Colonic mucosa (tissue), 4 donors: ENCODE measurements at regions not wholly inside any gene's neighbourhood (a gene's known extent, or its start where the extent isn't known, plus 50 kb on each side); places are given as distances from the start of the nearest gene placed in this dataset.

Experiments used
- DNase-seq: peaks from one replicate; pipeline ENCODE4 v3.0.0-alpha.2; 2020
- H3K27ac ChIP-seq: fragments of 200-600 bp; one replicate; pipeline ENCODE4 v1.8.0; 2021
- H3K27me3 ChIP-seq: fragments of 200-600 bp; one replicate; pipeline ENCODE4 v1.8.0; 2021
- H3K36me3 ChIP-seq: fragments of 200-600 bp; one replicate; pipeline ENCODE4 v1.8.0; 2021
- H3K4me1 ChIP-seq: fragments of 200-600 bp; one replicate; pipeline ENCODE4 v1.8.0; 2021; ENCODE audit warnings: mild to moderate bottlenecking
- H3K4me3 ChIP-seq: fragments of 200-600 bp; one replicate; pipeline ENCODE4 v1.8.0; 2021
- H3K9ac ChIP-seq, 2 donors: one replicate each; pipeline ENCODE4 v1.7.0; 2013; ENCODE audit warnings: control low read depth in 2 of 2, low read depth in 2 of 2, low read length in 2 of 2
- H3K9me3 ChIP-seq: fragments of 200-600 bp; one replicate; pipeline ENCODE4 v1.8.0; 2021
- CTCF ChIP-seq: fragments of 200-600 bp; IDR thresholded peaks from one replicate; pipeline ENCODE4 v1.8.0; 2022; ENCODE audit warnings: antibody characterized with exemption, mild to moderate bottlenecking
- intact Hi-C: fragments of 100-400 bp; cut with DNase I; formaldehyde crosslinking; loops from one replicate; pipeline ENCODE4 v1.14.1; 2022
- donor health status: healthy.
- donor health status: DM: no; HTN: no; CAD: no.
- donor health status: DM: no; HTN: no; CAD: no.

- H3K27ac ChIP-seq: no peak overlapping the region
- TF ChIP-seq CTCF: no peak
- H3K9me3 ChIP-seq: no peaks in the 10 kb centered on the region
- H3K9ac ChIP-seq: no peak overlapping the region
- no peak for DNase-seq
- H3K27me3 ChIP-seq: no peaks in the 10 kb centered on the region
- no peak overlapping the region for H3K4me3 ChIP-seq
- no peaks in the 10 kb centered on the region for H3K36me3 ChIP-seq
- H3K4me1 ChIP-seq: no peaks in the 10 kb centered on the region
- intact Hi-C loops: no loop called here
These were observed 318.2 kb upstream of the PSMD7 start for GRCh38 chr16:73978407-73978784.

- DNase-seq: no peak
- Histone ChIP-seq H3K36me3 (no peaks in the 10 kb centered on the region), H3K9ac (no peak overlapping the region), H3K4me1 (no peaks in the 10 kb centered on the region), H3K27ac (no peak overlapping the region), H3K9me3 (no peaks in the 10 kb centered on the region), H3K4me3 (no peak overlapping the region), H3K27me3 (no peaks in the 10 kb centered on the region)
- intact Hi-C loops: no loop called here
- TF ChIP-seq CTCF: no peak
These were observed 320.0 kb upstream of the PSMD7 start for GRCh38 chr16:73976644-73977043.

- intact Hi-C loops: no loop called here
- H3K4me3 ChIP-seq: no peak overlapping the region
- no peaks in the 10 kb centered on the region for H3K36me3 ChIP-seq
- TF ChIP-seq CTCF: no peak
- H3K9me3 ChIP-seq: no peaks in the 10 kb centered on the region
- no peak for DNase-seq
- no peak overlapping the region for H3K9ac ChIP-seq
- no peaks in the 10 kb centered on the region for H3K4me1 ChIP-seq
- H3K27ac ChIP-seq: no peak overlapping the region
- H3K27me3 ChIP-seq: no peaks in the 10 kb centered on the region
These were observed 323.4 kb upstream of the PSMD7 start for GRCh38 chr16:73973174-73973573.

- H3K9ac ChIP-seq: no peak overlapping the region
- no peaks in the 10 kb centered on the region for H3K27me3 ChIP-seq
- H3K27ac ChIP-seq: no peak overlapping the region
- no peak for TF ChIP-seq CTCF
- H3K36me3 ChIP-seq: no peaks in the 10 kb centered on the region
- intact Hi-C loops: no loop called here
- H3K9me3 ChIP-seq: no peaks in the 10 kb centered on the region
- no peaks in the 10 kb centered on the region for H3K4me1 ChIP-seq
- no peak for DNase-seq
- no peak overlapping the region for H3K4me3 ChIP-seq
These were observed 329.8 kb upstream of the PSMD7 start for GRCh38 chr16:73966851-73967250.

- H3K27me3 ChIP-seq: no peaks in the 10 kb centered on the region
- H3K36me3 ChIP-seq: no peaks in the 10 kb centered on the region
- H3K9ac ChIP-seq: no peak overlapping the region
- H3K4me1 ChIP-seq: no peaks in the 10 kb centered on the region
- intact Hi-C loops: no loop called here
- no peaks in the 10 kb centered on the region for H3K9me3 ChIP-seq
- no peak for TF ChIP-seq CTCF
- H3K4me3 ChIP-seq: no peak overlapping the region
- H3K27ac ChIP-seq: no peak overlapping the region
- no peak for DNase-seq
These were observed 331.0 kb upstream of the PSMD7 start for GRCh38 chr16:73965591-73965990.
